Stimulated activated naive CD8-positive, alpha-beta T cell treated with anti-CD3 and anti-CD28 coated beads, Interleukin-15, amount 100 ng/mL, for 72 hours (primary cell): ENCODE measurements at regions not wholly inside any gene's neighbourhood (a gene's known extent, or its start where the extent isn't known, plus 50 kb on each side); places are given as distances from the start of the nearest gene placed in this dataset.

Source experiments
- ATAC-seq: fragments of 150-1000 bp; cut with Tn5 transposase; 2 replicates; pipeline ENCODE4 v1.10.0; 2021; ENCODE audit warnings: mild to moderate bottlenecking, moderate library complexity
- DNase-seq, 2 donors: peaks; one replicate each; pipeline ENCODE4 v3.0.0; 2021 to 2022
- H3K27ac Mint-ChIP-seq, 2 donors: one replicate each; pipeline ENCODE4 v1.8.0; 2022; ENCODE audit warnings: mild to moderate bottlenecking in 2 of 2, mixed read lengths in 2 of 2, moderate library complexity in 2 of 2
- H3K27me3 Mint-ChIP-seq: one replicate; pipeline ENCODE4 v1.8.0; 2022; ENCODE audit warnings: mixed read lengths
- H3K4me1 Mint-ChIP-seq: one replicate; pipeline ENCODE4 v1.8.0; 2022; ENCODE audit warnings: mild to moderate bottlenecking, mixed read lengths
- H3K4me3 Mint-ChIP-seq, 2 donors: one replicate each; pipeline ENCODE4 v1.8.0; 2022; ENCODE audit warnings: mild to moderate bottlenecking in 2 of 2, mixed read lengths in 2 of 2, moderate library complexity in 1 of 2
- H3K9me3 Mint-ChIP-seq, 2 donors: one replicate each; pipeline ENCODE4 v1.8.0; 2022; ENCODE audit warnings: mixed read lengths in 2 of 2

DNA sequence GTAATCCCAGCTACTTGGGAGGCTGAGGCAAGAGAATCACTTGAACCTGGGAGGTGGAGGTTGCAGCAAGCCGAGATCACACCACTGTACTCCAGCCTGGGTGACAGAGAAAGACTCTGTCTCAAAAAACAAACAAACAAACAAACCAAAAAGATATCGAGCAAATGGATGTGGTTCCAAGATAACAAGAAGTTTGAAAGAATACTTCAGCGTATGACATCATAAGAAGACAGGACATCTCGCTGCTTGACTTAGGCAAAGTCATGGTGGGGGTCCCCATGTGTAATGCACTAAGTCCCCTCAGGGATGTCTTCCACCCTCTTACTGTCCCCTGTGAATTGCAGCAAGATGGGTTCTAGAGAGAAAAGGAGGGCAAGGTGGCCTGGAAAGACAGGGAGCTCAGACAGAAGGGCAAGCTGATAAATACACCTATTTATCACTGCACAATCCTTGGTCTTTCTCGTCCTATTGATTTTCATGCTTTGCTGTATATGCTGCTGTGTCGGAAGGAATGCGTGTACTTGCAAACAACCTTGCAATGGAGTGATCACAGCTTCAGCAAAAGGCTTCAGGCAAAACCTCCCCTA lies 115.0 kb downstream of the BDH1 start:
- H3K9me3 Mint-ChIP-seq, result no peaks in the 10 kb centered on the region
- ATAC-seq, result no peak
- peaks cover 27% of the 10 kb centered on the region for H3K4me1 Mint-ChIP-seq
- H3K27ac Mint-ChIP-seq, result no peak overlapping the region
- H3K4me3 Mint-ChIP-seq, result no peak overlapping the region
- peaks cover 19% of the 10 kb centered on the region for H3K27me3 Mint-ChIP-seq
- DNase-seq, result no peak

DNA sequence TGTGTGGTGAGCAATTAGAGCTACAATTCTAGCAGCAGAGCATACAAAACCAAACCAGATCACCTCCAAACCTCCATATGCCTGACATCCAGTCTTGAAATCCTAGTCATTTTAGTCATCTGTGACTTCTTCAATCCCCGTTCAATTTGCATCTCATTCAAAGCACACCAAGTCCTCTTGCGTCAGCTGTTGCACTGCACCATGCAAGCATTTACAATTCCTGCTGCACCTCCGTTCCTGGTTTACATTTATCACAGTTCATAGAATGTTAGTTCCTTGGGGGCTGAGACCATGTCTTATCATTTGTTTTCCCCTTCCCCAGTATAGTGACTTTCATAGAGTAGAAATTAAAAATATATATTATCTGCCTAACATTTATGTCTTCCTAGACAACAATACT lies 116.9 kb downstream of the BDH1 start:
- no peak for ATAC-seq
- Mint-ChIP-seq H3K27me3 (peaks cover 12% of the 10 kb centered on the region), H3K9me3 (no peaks in the 10 kb centered on the region), H3K4me3 (no peak overlapping the region), H3K4me1 (peaks cover 9% of the 10 kb centered on the region), H3K27ac (no peak overlapping the region)
- DNase-seq, result no peak

DNA sequence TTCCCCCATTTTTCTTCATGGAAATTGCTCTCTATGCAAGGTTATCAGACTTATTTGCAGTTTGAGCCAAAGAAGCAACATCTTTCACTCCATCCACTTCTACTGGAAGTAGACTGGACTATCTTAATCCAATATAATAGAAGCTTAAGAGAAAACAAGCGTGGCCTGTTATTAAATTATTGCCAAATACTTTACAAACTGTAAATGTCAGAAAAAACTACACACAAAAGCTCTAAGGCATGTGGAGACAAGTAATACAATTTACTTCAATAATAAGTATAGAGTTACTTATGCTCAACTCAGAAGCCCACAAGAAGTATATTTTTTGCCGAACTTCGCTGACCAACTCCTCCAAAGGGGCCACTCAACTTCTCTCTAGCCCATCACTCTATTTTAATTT lies 120.3 kb downstream of the BDH1 start:
- peaks cover 19% of the 10 kb centered on the region for H3K4me1 Mint-ChIP-seq
- DNase-seq, result no peak
- no peak overlapping the region for H3K4me3 Mint-ChIP-seq
- peaks cover 8% of the 10 kb centered on the region for H3K27me3 Mint-ChIP-seq
- no peaks in the 10 kb centered on the region for H3K9me3 Mint-ChIP-seq
- H3K27ac Mint-ChIP-seq, result no peak overlapping the region
- no peak for ATAC-seq

DNA sequence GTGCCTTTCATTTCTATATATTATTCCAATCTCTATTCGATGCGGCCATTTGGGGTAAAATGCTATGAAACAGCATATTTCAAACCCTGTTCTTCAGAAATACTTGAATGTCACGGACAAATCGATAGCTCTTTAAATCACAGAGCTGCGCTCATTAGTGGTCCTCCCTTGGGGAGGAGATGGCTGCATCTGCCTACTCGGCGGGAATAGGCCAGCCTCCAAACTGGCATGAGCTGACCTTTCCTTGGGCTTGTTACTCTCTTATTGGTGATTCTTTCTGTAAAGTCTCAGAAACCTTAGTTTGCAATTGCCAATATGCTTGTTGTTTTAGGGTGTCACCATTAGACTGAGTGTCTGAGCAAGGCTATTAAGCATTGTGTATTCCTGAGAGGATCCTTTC lies 120.9 kb downstream of the BDH1 start:
- Mint-ChIP-seq H3K9me3 (no peaks in the 10 kb centered on the region), H3K27ac (no peak overlapping the region), H3K4me3 (no peak overlapping the region), H3K4me1 (peaks cover 25% of the 10 kb centered on the region), H3K27me3 (peaks cover 9% of the 10 kb centered on the region)
- DNase-seq, result no peak
- no peak for ATAC-seq

DNA sequence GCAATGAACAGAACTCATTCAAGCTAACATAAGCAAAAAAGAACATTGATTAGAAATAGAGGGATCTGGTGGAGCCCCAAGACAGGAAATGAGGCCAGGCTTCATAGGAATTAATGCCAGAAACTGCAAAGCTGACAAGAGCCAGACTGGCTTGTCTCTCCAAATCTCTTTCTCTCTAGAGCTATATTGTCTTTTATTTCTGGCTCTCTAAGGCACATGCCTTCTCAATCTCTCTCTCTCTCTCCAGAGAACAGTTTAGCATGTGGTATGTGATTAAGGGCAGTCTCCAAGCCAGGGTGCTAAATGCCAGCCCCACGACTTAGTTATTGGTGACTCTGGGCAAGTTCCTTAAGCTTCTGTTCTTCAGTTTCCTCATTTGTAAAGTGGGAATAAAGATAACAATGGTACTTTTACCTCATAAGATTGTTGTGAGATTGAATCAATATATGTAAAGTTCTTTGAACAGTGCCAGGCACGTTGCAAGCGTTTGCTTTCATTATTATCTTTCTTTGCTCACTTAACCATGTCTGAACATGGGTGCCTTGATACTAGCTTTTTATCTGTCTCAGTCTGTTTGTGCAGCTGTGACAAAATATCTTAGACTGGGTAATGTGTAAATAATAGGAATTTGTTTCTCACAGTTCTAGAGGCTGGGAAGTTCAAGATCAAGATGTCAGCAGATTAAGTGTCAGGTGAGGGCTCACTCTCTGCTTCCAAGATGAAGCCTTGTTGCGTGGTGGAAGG lies 123.2 kb downstream of the BDH1 start:
- H3K27ac Mint-ChIP-seq, result no peak overlapping the region
- DNase-seq, result no peak
- H3K27me3 Mint-ChIP-seq, result peaks cover 9% of the 10 kb centered on the region

DNA sequence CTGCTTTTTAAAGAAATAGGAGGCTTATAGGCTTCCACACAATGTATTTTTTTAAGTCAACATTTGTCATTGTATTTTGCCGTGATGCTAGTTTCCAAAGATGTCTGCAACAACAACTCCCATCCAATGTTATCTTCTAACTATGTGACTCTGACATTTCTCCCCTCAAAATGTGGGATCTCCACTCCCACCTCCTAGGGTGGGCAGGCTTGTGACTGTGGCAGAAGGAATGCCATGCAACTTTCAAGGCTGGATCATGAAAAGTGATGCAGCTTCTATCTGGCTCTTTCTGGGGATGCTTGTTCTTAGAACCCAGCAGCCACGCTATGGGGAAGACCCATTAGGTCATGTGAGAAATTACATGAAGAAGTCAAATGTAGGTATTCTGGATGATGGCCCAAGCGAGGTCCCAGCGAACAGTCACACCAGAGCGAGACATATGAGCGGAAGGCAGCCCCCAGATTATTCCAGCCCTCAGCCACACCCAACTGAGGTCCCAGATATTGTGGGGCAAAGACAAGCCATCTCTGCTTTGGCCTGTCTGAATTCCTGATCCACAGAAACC lies 124.3 kb downstream of the BDH1 start:
- peaks cover 47% of the 10 kb centered on the region for H3K4me1 Mint-ChIP-seq
- no peak overlapping the region for H3K27ac Mint-ChIP-seq
- DNase-seq (no peak), ATAC-seq (no peak)
- H3K9me3 Mint-ChIP-seq, result no peaks in the 10 kb centered on the region
- no peak overlapping the region for H3K4me3 Mint-ChIP-seq
- H3K27me3 Mint-ChIP-seq, result peaks cover 9% of the 10 kb centered on the region

More for the DNA sequence above, 123.2 kb downstream of the BDH1 start:
- no peak for ATAC-seq
- Mint-ChIP-seq H3K9me3 (no peaks in the 10 kb centered on the region), H3K4me3 (no peak overlapping the region), H3K4me1 (peaks cover 47% of the 10 kb centered on the region)

GRCh38 chr3:197430934-197431333 lies 124.8 kb downstream of the BDH1 start:
- peak overlapping the region in 1 of 2 donors; percentile 2 for H3K4me3 Mint-ChIP-seq
- peaks cover 9% of the 10 kb centered on the region for H3K27me3 Mint-ChIP-seq
- no peaks in the 10 kb centered on the region for H3K9me3 Mint-ChIP-seq
- ATAC-seq (no peak), DNase-seq (no peak)
- H3K4me1 Mint-ChIP-seq, result peaks cover 47% of the 10 kb centered on the region
- H3K27ac Mint-ChIP-seq, result peak overlapping the region in 1 of 2 donors; percentile 5

- H3K27ac Mint-ChIP-seq, result peak overlapping the region in 1 of 2 donors; percentile 5
- peaks cover 47% of the 10 kb centered on the region for H3K4me1 Mint-ChIP-seq
- DNase-seq, result no peak
- peaks cover 9% of the 10 kb centered on the region for H3K27me3 Mint-ChIP-seq
- no peaks in the 10 kb centered on the region for H3K9me3 Mint-ChIP-seq
- H3K4me3 Mint-ChIP-seq, result peak overlapping the region in 1 of 2 donors; percentile 2
- no peak for ATAC-seq
Measured at GRCh38 chr3:197430502-197430901, 125.3 kb downstream of the BDH1 start.

GRCh38 chr3:197428952-197429351 lies 126.8 kb downstream of the BDH1 start:
- Mint-ChIP-seq H3K4me1 (peaks cover 47% of the 10 kb centered on the region), H3K4me3 (peak overlapping the region; percentile 69 to 74), H3K9me3 (no peaks in the 10 kb centered on the region), H3K27me3 (peaks cover 15% of the 10 kb centered on the region), H3K27ac (no peak overlapping the region)
- ATAC-seq, result no peak
- no peak for DNase-seq

DNA sequence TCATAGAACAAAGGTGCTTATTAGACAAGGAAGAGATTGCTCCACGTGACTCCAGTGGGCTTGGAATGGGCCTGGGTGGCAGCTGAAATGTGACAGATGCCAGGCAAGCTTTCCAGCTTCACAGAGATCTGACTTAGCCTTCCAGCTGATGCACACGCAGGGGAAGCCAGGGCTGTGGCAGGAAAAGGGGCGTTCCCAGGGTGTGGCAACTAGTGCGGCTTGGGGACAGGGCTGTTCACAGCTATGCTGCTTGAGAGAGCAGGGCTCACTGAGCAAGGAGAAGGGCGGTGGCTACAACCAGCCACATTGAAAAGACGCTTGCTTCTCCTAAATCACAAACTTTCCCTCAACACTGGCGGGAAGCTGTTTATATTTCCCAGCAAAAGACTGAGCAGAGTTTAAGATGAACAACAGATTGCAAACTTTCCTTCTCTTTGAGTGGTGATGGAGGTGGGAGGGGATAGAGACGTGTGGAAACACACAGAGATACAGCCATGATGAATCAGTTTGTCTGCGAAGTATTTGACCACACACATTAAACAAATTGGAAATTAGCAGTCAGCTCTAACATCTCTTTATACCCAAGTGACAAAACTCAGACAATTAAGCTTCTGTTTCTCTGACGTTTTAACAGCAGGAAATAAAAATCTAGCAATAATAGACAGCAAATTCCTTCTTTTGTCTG lies 127.5 kb downstream of the BDH1 start:
- Mint-ChIP-seq H3K27ac (peak overlapping the region; percentile 56 to 94), H3K4me1 (peaks cover 47% of the 10 kb centered on the region), H3K9me3 (no peaks in the 10 kb centered on the region), H3K4me3 (peak overlapping the region; percentile 69 to 74), H3K27me3 (peaks cover 15% of the 10 kb centered on the region)
- ATAC-seq (peak; percentile 95), DNase-seq (peak; percentile 39 to 50)

GRCh38 chr3:197427021-197427420 lies 128.6 kb upstream of the DLG1 start:
- H3K4me3 Mint-ChIP-seq, result no peak overlapping the region
- DNase-seq (no peak), ATAC-seq (no peak)
- H3K9me3 Mint-ChIP-seq, result no peaks in the 10 kb centered on the region
- peaks cover 43% of the 10 kb centered on the region for H3K4me1 Mint-ChIP-seq
- H3K27ac Mint-ChIP-seq, result peak overlapping the region in 1 of 2 donors; percentile 52
- H3K27me3 Mint-ChIP-seq, result peaks cover 15% of the 10 kb centered on the region

DNA sequence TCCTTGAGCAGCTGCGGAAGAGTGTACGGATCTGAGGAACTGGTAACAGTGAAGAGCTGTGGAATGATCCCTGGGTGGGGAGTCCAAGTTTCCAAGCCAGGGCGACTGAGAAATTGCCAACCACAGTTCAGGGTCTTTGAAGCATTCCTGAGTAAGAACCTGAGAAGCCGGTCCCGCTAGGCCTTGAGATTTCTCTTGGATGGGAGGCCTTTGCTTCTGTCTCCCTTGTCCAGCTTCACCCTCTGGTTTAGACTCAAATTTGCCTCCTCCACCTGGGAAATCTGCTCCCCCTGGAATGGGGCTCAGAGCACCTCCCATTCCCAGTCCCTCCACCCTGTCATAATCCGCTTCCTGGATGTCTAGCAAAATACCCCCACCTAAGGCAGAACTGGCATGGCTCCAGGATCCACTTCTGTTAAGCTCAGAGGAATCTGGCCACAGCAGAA lies 127.7 kb upstream of the DLG1 start:
- no peak overlapping the region for H3K27ac Mint-ChIP-seq
- H3K4me1 Mint-ChIP-seq, result peaks cover 35% of the 10 kb centered on the region
- ATAC-seq (no peak), DNase-seq (no peak)
- peaks cover 14% of the 10 kb centered on the region for H3K27me3 Mint-ChIP-seq
- no peaks in the 10 kb centered on the region for H3K9me3 Mint-ChIP-seq
- H3K4me3 Mint-ChIP-seq, result no peak overlapping the region

- Mint-ChIP-seq H3K27ac (no peak overlapping the region), H3K9me3 (no peaks in the 10 kb centered on the region), H3K4me1 (peaks cover 29% of the 10 kb centered on the region), H3K27me3 (peaks cover 9% of the 10 kb centered on the region), H3K4me3 (no peak overlapping the region)
- no peak for DNase-seq
- no peak for ATAC-seq
Measured at GRCh38 chr3:197425485-197426120, 127.2 kb upstream of the DLG1 start.

- DNase-seq (no peak), ATAC-seq (no peak)
- peaks cover 22% of the 10 kb centered on the region for H3K4me1 Mint-ChIP-seq
- H3K4me3 Mint-ChIP-seq, result no peak overlapping the region
- H3K27me3 Mint-ChIP-seq, result peaks cover 6% of the 10 kb centered on the region
- H3K27ac Mint-ChIP-seq, result no peak overlapping the region
- H3K9me3 Mint-ChIP-seq, result no peaks in the 10 kb centered on the region
Measured at GRCh38 chr3:197424674-197425484, 126.5 kb upstream of the DLG1 start.

DNA sequence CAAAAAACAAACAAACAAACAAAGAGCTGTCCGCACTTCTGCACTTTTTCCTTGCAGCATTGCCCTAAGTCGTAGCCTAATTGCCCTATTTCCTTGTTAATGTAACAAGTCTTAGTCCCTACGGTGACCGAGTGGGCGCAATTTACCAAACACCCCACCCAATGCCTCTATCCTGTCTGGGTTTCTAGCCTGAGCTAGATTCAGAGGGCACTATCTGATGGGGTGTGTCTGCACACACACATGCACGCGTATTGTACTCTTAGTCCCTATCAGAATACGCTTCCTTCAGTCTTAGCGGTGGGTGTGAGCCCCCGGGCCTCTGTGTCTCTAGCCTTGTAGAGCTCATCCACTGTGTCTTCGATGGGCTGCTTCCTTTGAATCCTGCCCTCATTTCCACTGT lies 125.9 kb upstream of the DLG1 start:
- Mint-ChIP-seq H3K27me3 (peaks cover 6% of the 10 kb centered on the region), H3K4me1 (peaks cover 16% of the 10 kb centered on the region), H3K27ac (no peak overlapping the region), H3K9me3 (no peaks in the 10 kb centered on the region), H3K4me3 (no peak overlapping the region)
- ATAC-seq (no peak), DNase-seq (no peak)
